RPMI8226 (cell line): ENCODE measurements at regions not wholly inside any gene's neighbourhood (a gene's known extent, or its start where the extent isn't known, plus 50 kb on each side); places are given as distances from the start of the nearest gene placed in this dataset.

Experiments used
- DNase-seq: peaks from one replicate; pipeline ENCODE4 v3.0.0-alpha.2; 2015

- no peak for DNase-seq
Measured at GRCh38 chr7:139561-140243, 52.7 kb upstream of the FAM20C start.

- DNase-seq: no peak
Measured at GRCh38 chr7:140996-141395, 51.4 kb upstream of the FAM20C start.

- no peak for DNase-seq
Measured at GRCh38 chr7:142248-142941, 50.0 kb upstream of the FAM20C start.
